HL-60 (cell line): ENCODE measurements at regions not wholly inside any gene's neighbourhood (a gene's known extent, or its start where the extent isn't known, plus 50 kb on each side); places are given as distances from the start of the nearest gene placed in this dataset.

Source experiments
- CTCF ChIP-seq: IDR thresholded peaks from one replicate; pipeline ENCODE4 v1.5.1; 2011; ENCODE audit warnings: low read length, control low read depth, inconsistent platforms; ENCODE audit not compliant: insufficient read depth
- GABPA ChIP-seq: IDR thresholded peaks from 2 replicates; pipeline ENCODE4 v1.6.1; 2012; ENCODE audit warnings: low read depth
- POLR2AphosphoS5 ChIP-seq: IDR thresholded peaks from 2 replicates; pipeline ENCODE4 v1.6.1; 2012; ENCODE audit warnings: low read depth
- REST ChIP-seq: IDR thresholded peaks from 2 replicates; pipeline ENCODE4 v1.6.1; 2012; ENCODE audit warnings: low read depth; ENCODE audit not compliant: insufficient replicate concordance

GRCh38 chr6:26226579-26226967, 138.4 kb upstream of the BTN3A2 start:
- TF ChIP-seq POLR2AphosphoS5, result no peak
- no peak for TF ChIP-seq CTCF
- no peak for TF ChIP-seq GABPA
- no peak for TF ChIP-seq REST
